ENCODE measurements at regions not wholly inside any gene's neighbourhood (a gene's known extent, or its start where the extent isn't known, plus 50 kb on each side); places are given as distances from the start of the nearest gene placed in this dataset.

GRCh38 chr13:78478183-78478582 lies 125.2 kb downstream of the POU4F1 start:
- H3K4me1 Mint-ChIP-seq (ENCODE audit: low read depth, unreplicated experiment) = no peaks in the 10 kb centered on the region

GRCh38 chr13:78476910-78477309 lies 126.4 kb downstream of the POU4F1 start:
- Mint-ChIP-seq H3K27me3 (ENCODE audit: insufficient read depth, unreplicated experiment) (peaks cover 5% of the 10 kb centered on the region), H3K4me3 (ENCODE audit: unreplicated experiment) (no peak overlapping the region), H3K27ac (ENCODE audit: unreplicated experiment) (no peak overlapping the region), H3K4me1 (ENCODE audit: low read depth, unreplicated experiment) (no peaks in the 10 kb centered on the region), H3K9me3 (ENCODE audit: unreplicated experiment) (no peaks in the 10 kb centered on the region), H3K36me3 (ENCODE audit: insufficient read depth, unreplicated experiment) (no peaks in the 10 kb centered on the region)
- no peak overlapping the region for H3K4me3 ChIP-seq (ENCODE audit: low read depth, low read length)
- no TSS peak for BruUV-seq (replicated peaks)
- no peaks in the 10 kb centered on the region for H3K36me3 ChIP-seq (ENCODE audit: control insufficient read depth, insufficient read depth, low read length)
- no peak for TF ChIP-seq CTCF (IDR thresholded peaks at IDR 0.05; ENCODE audit: insufficient read depth in 1 of 2, low read depth in 1 of 2, low read length in 1 of 2, severe bottlenecking in 1 of 2, unreplicated experiment in 1 of 2)
- ChIA-PET POLR2A (no interaction called here), CTCF (no interaction called here)
- intact Hi-C loops (cut with micrococcal nuclease; ENCODE audit: unreplicated experiment) = no loop called here
- no peaks in the 10 kb centered on the region for H3K9me3 ChIP-seq
- no peak for DNase-seq
- H3K27me3 ChIP-seq (replicated peaks; ENCODE audit: control insufficient read depth, insufficient read depth, low read length) = no peaks in the 10 kb centered on the region
- no peaks in the 10 kb centered on the region for H3K4me1 ChIP-seq

More at GRCh38 chr13:78478183-78478582, 125.2 kb downstream of the POU4F1 start:
- no peak overlapping the region for H3K4me3 Mint-ChIP-seq (ENCODE audit: unreplicated experiment)
- no TSS peak for BruUV-seq (replicated peaks)
- no peaks in the 10 kb centered on the region for H3K9me3 Mint-ChIP-seq (ENCODE audit: unreplicated experiment)
- POLR2A ChIA-PET = no interaction called here
- Histone ChIP-seq H3K27me3 (replicated peaks; ENCODE audit: control insufficient read depth, insufficient read depth, low read length) (no peaks in the 10 kb centered on the region), H3K36me3 (ENCODE audit: control insufficient read depth, insufficient read depth, low read length) (no peaks in the 10 kb centered on the region), H3K4me3 (ENCODE audit: low read depth, low read length) (no peak overlapping the region), H3K4me1 (no peaks in the 10 kb centered on the region), H3K9me3 (no peaks in the 10 kb centered on the region)
- no peak for TF ChIP-seq CTCF (IDR thresholded peaks at IDR 0.05; ENCODE audit: insufficient read depth in 1 of 2, low read depth in 1 of 2, low read length in 1 of 2, severe bottlenecking in 1 of 2, unreplicated experiment in 1 of 2)
- H3K36me3 Mint-ChIP-seq (ENCODE audit: insufficient read depth, unreplicated experiment) = no peaks in the 10 kb centered on the region
- no peak for DNase-seq
- CTCF ChIA-PET = no interaction called here
- intact Hi-C loops (cut with micrococcal nuclease; ENCODE audit: unreplicated experiment) = no loop called here
- H3K27ac Mint-ChIP-seq (ENCODE audit: unreplicated experiment) = no peak overlapping the region
- peaks cover 8% of the 10 kb centered on the region for H3K27me3 Mint-ChIP-seq (ENCODE audit: insufficient read depth, unreplicated experiment)

- H3K36me3 ChIP-seq (ENCODE audit: control insufficient read depth, insufficient read depth, low read length) = no peaks in the 10 kb centered on the region
- intact Hi-C loops (cut with micrococcal nuclease; ENCODE audit: unreplicated experiment) = no loop called here
- no peak overlapping the region for H3K4me3 ChIP-seq (ENCODE audit: low read depth, low read length)
- Mint-ChIP-seq H3K27ac (ENCODE audit: unreplicated experiment) (no peak overlapping the region), H3K36me3 (ENCODE audit: insufficient read depth, unreplicated experiment) (no peaks in the 10 kb centered on the region), H3K9me3 (ENCODE audit: unreplicated experiment) (no peaks in the 10 kb centered on the region), H3K4me1 (ENCODE audit: low read depth, unreplicated experiment) (no peaks in the 10 kb centered on the region), H3K4me3 (ENCODE audit: unreplicated experiment) (no peak overlapping the region), H3K27me3 (ENCODE audit: insufficient read depth, unreplicated experiment) (peaks cover 11% of the 10 kb centered on the region)
- ChIA-PET POLR2A (no interaction called here), CTCF (no interaction called here)
- no peaks in the 10 kb centered on the region for H3K27me3 ChIP-seq (replicated peaks; ENCODE audit: control insufficient read depth, insufficient read depth, low read length)
- no TSS peak for BruUV-seq (replicated peaks)
- no peaks in the 10 kb centered on the region for H3K4me1 ChIP-seq
- no peak for TF ChIP-seq CTCF (IDR thresholded peaks at IDR 0.05; ENCODE audit: insufficient read depth in 1 of 2, low read depth in 1 of 2, low read length in 1 of 2, severe bottlenecking in 1 of 2, unreplicated experiment in 1 of 2)
- no peak for DNase-seq
- no peaks in the 10 kb centered on the region for H3K9me3 ChIP-seq
Measured at GRCh38 chr13:78468621-78469020, 134.7 kb downstream of the POU4F1 start.
